K562 (cell line): ENCODE measurements at regions not wholly inside any gene's neighbourhood (a gene's known extent, or its start where the extent isn't known, plus 50 kb on each side); places are given as distances from the start of the nearest gene placed in this dataset.

ENCODE experiments used
- CLOCK ChIP-seq: fragments of 250-450 bp; sonication (Bioruptor Pico); IDR thresholded peaks from 2 replicates; pipeline ENCODE4 v1.4.0; 2020; ENCODE audit warnings: mild to moderate bottlenecking, moderate library complexity, borderline replicate concordance
- EP400 ChIP-seq: fragments of 450-650 bp; IDR thresholded peaks from 2 replicates; pipeline ENCODE4 v1.6.1; 2017; ENCODE audit warnings: antibody characterized with exemption, mild to moderate bottlenecking, moderate library complexity
- GTF2E2 ChIP-seq: fragments of 200-800 bp; sonication (Bioruptor generic); IDR thresholded peaks from 2 replicates; pipeline ENCODE4 v1.6.1; 2016; ENCODE audit warnings: missing genetic modification characterization, missing compliant biosample characterization
- POLR2H ChIP-seq: IDR thresholded peaks from 2 replicates; pipeline ENCODE4 v1.6.1; 2016; ENCODE audit warnings: missing genetic modification characterization, low read depth, mild to moderate bottlenecking, control low read depth, missing compliant biosample characterization, moderate library complexity
- RBM34 ChIP-seq: fragments of 200-400 bp; formaldehyde crosslinking; IDR thresholded peaks from 2 replicates; pipeline ENCODE4 v1.6.1; 2018; ENCODE audit warnings: low read length, borderline replicate concordance; ENCODE audit not compliant: insufficient read depth
- REST ChIP-seq, 2 experiments: fragments of 450-650 bp; formaldehyde crosslinking in 1 of 2; IDR thresholded peaks; 2 replicates each; pipeline versions ENCODE4 v1.4.0 to v1.6.1; 2014 to 2020; ENCODE audit warnings: mild to moderate bottlenecking in 2 of 2, borderline replicate concordance in 1 of 2, low read depth in 1 of 2
- SMC3 ChIP-seq: conservative IDR thresholded peaks from 2 replicates; pipeline ENCODE4 v1.6.1; 2011; ENCODE audit warnings: low read depth, low read length, improper control_type of control experiment; ENCODE audit not compliant: insufficient read depth
- SUPT5H ChIP-seq: fragments of 450-650 bp; IDR thresholded peaks from 2 replicates; pipeline ENCODE4 v1.6.1; 2016
- ZKSCAN3 ChIP-seq: fragments of 250-450 bp; sonication (Bioruptor Pico); IDR thresholded peaks from 2 replicates; pipeline ENCODE4 v1.4.0; 2020
- TF ChIP-seq, protein P1 (sequence below): sonication (generic); formaldehyde crosslinking; IDR thresholded peaks from 2 replicates; pipeline ENCODE4 v1.8.0; 2022; ENCODE audit warnings: missing genetic modification reagents, mild to moderate bottlenecking, borderline replicate concordance
- TF ChIP-seq, protein P2 (sequence below): fragments of 250-450 bp; sonication (Bioruptor Pico); IDR thresholded peaks from 2 replicates; pipeline ENCODE4 v1.4.0; 2020; ENCODE audit warnings: mild to moderate bottlenecking, moderate library complexity

DNA sequence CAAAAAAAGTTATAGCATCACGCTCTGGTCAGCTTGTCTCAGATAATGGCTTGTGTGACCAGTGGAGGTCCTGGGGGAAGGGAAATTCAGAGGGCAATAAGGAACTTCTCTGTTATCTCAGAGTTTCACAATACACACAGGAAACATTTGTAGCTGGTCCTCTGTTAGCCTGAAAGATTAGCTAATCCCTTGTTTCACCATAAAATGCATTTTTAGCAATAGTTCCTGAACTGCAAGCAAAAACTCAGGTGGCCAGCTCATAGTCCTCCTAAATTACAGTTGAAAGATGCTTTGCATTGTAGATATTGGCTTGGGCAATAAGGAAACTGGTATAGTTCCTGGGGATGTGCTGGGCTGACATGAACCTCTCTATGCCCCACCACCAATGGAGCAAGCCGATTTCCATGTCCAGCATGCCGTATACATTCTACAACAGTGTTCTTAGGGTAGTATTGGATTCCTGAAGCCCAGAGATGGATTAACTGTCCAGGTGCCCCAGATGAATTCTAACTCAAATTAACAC is 141.5 kb upstream of the TBL1XR1 start (continued):
- TF ChIP-seq, protein P1, sequence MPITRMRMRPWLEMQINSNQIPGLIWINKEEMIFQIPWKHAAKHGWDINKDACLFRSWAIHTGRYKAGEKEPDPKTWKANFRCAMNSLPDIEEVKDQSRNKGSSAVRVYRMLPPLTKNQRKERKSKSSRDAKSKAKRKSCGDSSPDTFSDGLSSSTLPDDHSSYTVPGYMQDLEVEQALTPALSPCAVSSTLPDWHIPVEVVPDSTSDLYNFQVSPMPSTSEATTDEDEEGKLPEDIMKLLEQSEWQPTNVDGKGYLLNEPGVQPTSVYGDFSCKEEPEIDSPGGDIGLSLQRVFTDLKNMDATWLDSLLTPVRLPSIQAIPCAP (CRISPR knock-in tag) = no peak
- TF ChIP-seq SUPT5H (no peak), SMC3 (no peak), POLR2H (no peak), EP400 (no peak), CLOCK (CRISPR knock-in tag) (no peak), ZKSCAN3 (CRISPR knock-in tag) (no peak), GTF2E2 (no peak), REST (IDR thresholded peaks at IDR 0.05; ENCODE audit: borderline replicate concordance) (no peak; the same call in 1 of the 2 replicates), REST (CRISPR knock-in tag; IDR thresholded peaks at IDR 0.05; ENCODE audit: low read depth) (no peak), RBM34 (no peak)
- TF ChIP-seq, protein P2, sequence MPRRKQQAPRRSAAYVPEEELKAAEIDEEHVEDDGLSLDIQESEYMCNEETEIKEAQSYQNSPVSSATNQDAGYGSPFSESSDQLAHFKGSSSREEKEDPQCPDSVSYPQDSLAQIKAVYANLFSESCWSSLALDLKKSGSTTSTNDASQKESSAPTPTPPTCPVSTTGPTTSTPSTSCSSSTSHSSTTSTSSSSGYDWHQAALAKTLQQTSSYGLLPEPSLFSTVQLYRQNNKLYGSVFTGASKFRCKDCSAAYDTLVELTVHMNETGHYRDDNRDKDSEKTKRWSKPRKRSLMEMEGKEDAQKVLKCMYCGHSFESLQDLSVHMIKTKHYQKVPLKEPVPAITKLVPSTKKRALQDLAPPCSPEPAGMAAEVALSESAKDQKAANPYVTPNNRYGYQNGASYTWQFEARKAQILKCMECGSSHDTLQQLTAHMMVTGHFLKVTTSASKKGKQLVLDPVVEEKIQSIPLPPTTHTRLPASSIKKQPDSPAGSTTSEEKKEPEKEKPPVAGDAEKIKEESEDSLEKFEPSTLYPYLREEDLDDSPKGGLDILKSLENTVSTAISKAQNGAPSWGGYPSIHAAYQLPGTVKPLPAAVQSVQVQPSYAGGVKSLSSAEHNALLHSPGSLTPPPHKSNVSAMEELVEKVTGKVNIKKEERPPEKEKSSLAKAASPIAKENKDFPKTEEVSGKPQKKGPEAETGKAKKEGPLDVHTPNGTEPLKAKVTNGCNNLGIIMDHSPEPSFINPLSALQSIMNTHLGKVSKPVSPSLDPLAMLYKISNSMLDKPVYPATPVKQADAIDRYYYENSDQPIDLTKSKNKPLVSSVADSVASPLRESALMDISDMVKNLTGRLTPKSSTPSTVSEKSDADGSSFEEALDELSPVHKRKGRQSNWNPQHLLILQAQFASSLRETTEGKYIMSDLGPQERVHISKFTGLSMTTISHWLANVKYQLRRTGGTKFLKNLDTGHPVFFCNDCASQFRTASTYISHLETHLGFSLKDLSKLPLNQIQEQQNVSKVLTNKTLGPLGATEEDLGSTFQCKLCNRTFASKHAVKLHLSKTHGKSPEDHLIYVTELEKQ (CRISPR knock-in tag) = no peak
